K562 (cell line): ENCODE measurements at regions not wholly inside any gene's neighbourhood (a gene's known extent, or its start where the extent isn't known, plus 50 kb on each side); places are given as distances from the start of the nearest gene placed in this dataset.

Source experiments
- ATAC-seq: fragments of 200-7000 bp; cut with Tn5 transposase; 3 replicates; pipeline ENCODE4 v1.9.1; 2020; ENCODE audit warnings: moderate library complexity
- BruUV-seq: library from RNA; stranded (reverse); fragments of 400-500 nt; replicated peaks from 2 replicates; lab custom pipeline; 2021; lab: Mats Ljungman, UMichigan
- CTCF ChIA-PET: fragments of 300-600 bp; formaldehyde crosslinking; extraction: SDS; loops from one replicate; lab custom pipeline; 2021; ENCODE audit warnings: low intra/inter-chr PET ratio; lab: Yijun Ruan, JAX
- POLR2A ChIA-PET: fragments of 300-600, 350-650 bp; sonication (Branson Sonifier 250); formaldehyde crosslinking; extraction: SDS; loops from one replicate; lab custom pipeline; 2021; ENCODE audit warnings: antibody characterized with exemption, inconsistent platforms; lab: Yijun Ruan, JAX
- DNase-seq, 4 experiments: peaks; one replicate each; pipeline versions ENCODE4 v3.0.0 to v3.0.0-alpha.2; 2011 to 2018; ENCODE audit warnings: low spot score in 3 of 4, mixed read lengths in 3 of 4; ENCODE audit errors: extremely low read depth in 1 of 4
- FAIRE-seq: peaks from 2 replicates; lab custom pipeline; 2011; peaks lifted over from hg19 to GRCh38; lab: Jason Lieb, UNC
- H2AFZ ChIP-seq: 2 replicates; pipeline ENCODE4 v1.6.0; 2011; ENCODE audit warnings: low read depth, low read length, control low read depth, inconsistent platforms
- H3K27ac ChIP-seq: fragments of 200-600 bp; 3 replicates; pipeline ENCODE4 v1.8.0; 2011; ENCODE audit warnings: low read depth, mild to moderate bottlenecking, control low read depth, inconsistent platforms, low read length, moderate library complexity, mixed read lengths; ENCODE audit errors: extremely low read depth
- H3K27me3 ChIP-seq, 2 experiments: fragments of 300-600 bp in 1 of 2; 2 replicates in 1 of 2; 3 replicates in 1 of 2; pipeline versions ENCODE4 v1.6.0 to v1.8.0; 2011; ENCODE audit warnings: inconsistent platforms in 2 of 2, low read length in 2 of 2, mild to moderate bottlenecking in 1 of 2, mixed read lengths in 1 of 2, moderate library complexity in 1 of 2; ENCODE audit not compliant: control insufficient read depth in 2 of 2, insufficient read depth in 2 of 2
- H3K36me3 ChIP-seq: fragments of 300-600 bp; 3 replicates; pipeline ENCODE4 v1.8.0; 2011; ENCODE audit warnings: mild to moderate bottlenecking, low read length, inconsistent platforms; ENCODE audit not compliant: control insufficient read depth, insufficient read depth
- H3K4me1 ChIP-seq, 2 experiments: fragments of 200-600 bp in 1 of 2; replicated peaks in 1 of 2; 2 replicates in 1 of 2; 3 replicates in 1 of 2; pipeline versions ENCODE4 v1.5.1 to v1.8.0; 2011; ENCODE audit warnings: inconsistent platforms in 2 of 2, low read length in 2 of 2, mild to moderate bottlenecking in 1 of 2, mixed read lengths in 1 of 2, moderate library complexity in 1 of 2; ENCODE audit not compliant: control insufficient read depth in 2 of 2, insufficient read depth in 2 of 2
- H3K4me2 ChIP-seq: 2 replicates; pipeline ENCODE4 v1.6.1; 2011; ENCODE audit warnings: low read length, control low read depth, inconsistent platforms, mixed read lengths; ENCODE audit not compliant: insufficient read depth
- H3K4me3 ChIP-seq: fragments of 200-600 bp; sonication (generic), shearing (Covaris generic); 2 replicates; pipeline ENCODE4 v1.5.1; 2016; ENCODE audit warnings: control low read depth, inconsistent platforms
- H3K79me2 ChIP-seq: fragments of 200-600 bp; 3 replicates; pipeline ENCODE4 v1.8.0; 2011; ENCODE audit warnings: low read length, inconsistent platforms; ENCODE audit not compliant: control insufficient read depth, insufficient read depth
- H3K9ac ChIP-seq, 2 experiments: 2 replicates each; pipeline versions ENCODE4 v1.6.0 to v1.6.1; 2011; ENCODE audit warnings: low read depth in 2 of 2, low read length in 2 of 2, control low read depth in 1 of 2, inconsistent platforms in 1 of 2, mild to moderate bottlenecking in 1 of 2, mixed read lengths in 1 of 2; ENCODE audit not compliant: insufficient read depth in 1 of 2
- H3K9me1 ChIP-seq: one replicate; pipeline ENCODE4 v1.6.0; 2011; ENCODE audit warnings: inconsistent platforms, mild to moderate bottlenecking, low read length, moderate library complexity; ENCODE audit not compliant: control insufficient read depth, insufficient read depth
- H3K9me3 ChIP-seq: replicated peaks from 2 replicates; pipeline ENCODE4 v1.5.1; 2011; ENCODE audit warnings: low read depth, low read length, inconsistent platforms; ENCODE audit not compliant: control insufficient read depth, insufficient read depth
- H4K20me1 ChIP-seq: replicated peaks from 2 replicates; pipeline ENCODE4 v1.6.1; 2011; ENCODE audit warnings: low read length, inconsistent platforms, mixed read lengths; ENCODE audit not compliant: control insufficient read depth, insufficient read depth
- ERF ChIP-seq: fragments of 450-650 bp; formaldehyde crosslinking; IDR thresholded peaks from 2 replicates; pipeline ENCODE4 v1.4.0; 2020; ENCODE audit warnings: mild to moderate bottlenecking, mixed read lengths
- MCM7 ChIP-seq, 2 experiments: fragments of 450-650 bp; IDR thresholded peaks; 2 replicates each; pipeline ENCODE4 v1.6.1; 2016 to 2018
- NBN ChIP-seq: fragments of 450-650 bp; IDR thresholded peaks from 2 replicates; pipeline ENCODE4 v1.6.1; 2016; ENCODE audit warnings: low read depth, mild to moderate bottlenecking
- U2AF1 ChIP-seq: fragments of 200-400 bp; formaldehyde crosslinking; optimal IDR thresholded peaks from 2 replicates; pipeline ENCODE3; 2017; ENCODE audit warnings: mild to moderate bottlenecking, low read depth, low read length, moderate library complexity
- ZNF764 ChIP-seq: fragments of 250-450 bp; sonication (Bioruptor Pico); IDR thresholded peaks from 2 replicates; pipeline ENCODE4 v1.4.0; 2020; ENCODE audit warnings: low read depth, mild to moderate bottlenecking, moderate library complexity
- ZSCAN29 ChIP-seq: fragments of 450-650 bp; IDR thresholded peaks from 2 replicates; pipeline ENCODE4 v1.6.1; 2017
- WGBS: fragments of 100-300 bp; shearing (Covaris generic); methylation state at CpG from one replicate; pipeline ENCODE4 v1.1.6; 2016; ENCODE audit warnings: low coverage, mixed read lengths; ENCODE audit not compliant: insufficient coverage; ENCODE audit errors: missing lambda C conversion rate; 5-methylcytosine and 5-hydroxymethylcytosine counted together
- in situ Hi-C: fragments of 300-500 bp; cut with MboI; formaldehyde crosslinking; loops from 4 replicates; pipeline ENCODE4 v1.15.0; 2018; ENCODE audit warnings: inconsistent platforms, mixed read lengths
- intact Hi-C: fragments of 100-400 bp; cut with micrococcal nuclease; formaldehyde crosslinking; loops from 2 replicates; pipeline ENCODE4 v1.14.2; 2022
- TF ChIP-seq, protein P1 (sequence below): fragments of 250-450 bp; sonication (Bioruptor Pico); IDR thresholded peaks from 2 replicates; pipeline ENCODE4 v1.5.1; 2021; ENCODE audit warnings: mild to moderate bottlenecking
- TF ChIP-seq, protein P2 (sequence below): fragments of 250-450 bp; sonication (Bioruptor Pico); IDR thresholded peaks from 2 replicates; pipeline ENCODE4 v1.4.0; 2020

DNA sequence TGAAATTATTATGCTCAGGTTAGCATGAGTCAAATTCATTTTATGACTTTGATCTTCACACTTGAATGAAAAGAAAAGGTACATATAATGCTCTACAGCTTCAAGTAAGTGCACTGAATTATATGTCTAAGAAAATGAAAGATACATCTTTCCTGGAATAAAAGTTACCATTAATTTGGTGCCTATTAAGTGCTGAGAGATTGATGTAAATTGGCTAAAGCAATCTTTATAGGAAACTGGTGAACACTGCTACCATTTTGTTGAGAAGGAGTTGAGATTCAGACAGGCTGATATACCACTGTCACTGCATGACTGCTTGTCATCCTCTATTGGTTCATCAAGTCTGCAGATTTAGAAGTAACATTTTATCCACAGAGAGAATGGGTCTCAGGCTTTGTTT is 416.8 kb upstream of the SPRY2 start:
- FAIRE-seq (no peak), ATAC-seq (no peak), DNase-seq (no peak)
- Histone ChIP-seq H3K4me1 (no peaks in the 10 kb centered on the region), H3K79me2 (no peaks in the 10 kb centered on the region), H3K4me3 (no peak overlapping the region), H3K36me3 (no peaks in the 10 kb centered on the region), H3K4me2 (no peak overlapping the region), H3K9ac (no peak overlapping the region), H4K20me1 (no peaks in the 10 kb centered on the region), H3K27ac (no peak overlapping the region), H3K9me1 (no peaks in the 10 kb centered on the region), H3K27me3 (no peaks in the 10 kb centered on the region), H3K9me3 (peaks cover 2% of the 10 kb centered on the region; the same call in 1 of the 2 replicates), H2AFZ (no peak overlapping the region)
- ChIA-PET CTCF (no interaction called here), POLR2A (interaction anchor here (1.5 kb wide), 1 partner anchor 33 kb away, joined by 4 read pairs; no protein-coding TSS in a partner anchor)
- intact Hi-C loops (no loop called here), in situ Hi-C loops (no loop called here)
- TF ChIP-seq, protein P1, sequence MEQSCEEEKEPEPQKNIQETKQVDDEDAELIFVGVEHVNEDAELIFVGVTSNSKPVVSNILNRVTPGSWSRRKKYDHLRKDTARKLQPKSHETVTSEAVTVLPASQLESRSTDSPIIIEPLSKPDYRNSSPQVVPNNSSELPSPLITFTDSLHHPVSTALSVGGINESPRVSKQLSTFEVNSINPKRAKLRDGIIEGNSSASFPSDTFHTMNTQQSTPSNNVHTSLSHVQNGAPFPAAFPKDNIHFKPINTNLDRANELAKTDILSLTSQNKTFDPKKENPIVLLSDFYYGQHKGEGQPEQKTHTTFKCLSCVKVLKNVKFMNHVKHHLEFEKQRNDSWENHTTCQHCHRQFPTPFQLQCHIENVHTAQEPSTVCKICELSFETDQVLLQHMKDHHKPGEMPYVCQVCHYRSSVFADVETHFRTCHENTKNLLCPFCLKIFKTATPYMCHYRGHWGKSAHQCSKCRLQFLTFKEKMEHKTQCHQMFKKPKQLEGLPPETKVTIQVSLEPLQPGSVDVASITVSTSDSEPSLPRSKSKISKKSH (CRISPR knock-in tag), result peak; percentile 3; the same call in 1 of the 2 replicates
- no peak for TF ChIP-seq NBN
- BruUV-seq, result no TSS peak

GRCh38 chr13:80755910-80756309 is 415.0 kb upstream of the SPRY2 start:
- Histone ChIP-seq H3K4me1 (no peaks in the 10 kb centered on the region), H3K9ac (no peak overlapping the region), H3K9me3 (peaks cover 2% of the 10 kb centered on the region; the same call in 1 of the 2 replicates), H3K79me2 (no peaks in the 10 kb centered on the region), H3K27me3 (no peaks in the 10 kb centered on the region), H3K27ac (no peak overlapping the region), H3K9me1 (no peaks in the 10 kb centered on the region), H4K20me1 (no peaks in the 10 kb centered on the region), H3K36me3 (no peaks in the 10 kb centered on the region), H3K4me2 (no peak overlapping the region), H2AFZ (no peak overlapping the region), H3K4me3 (no peak overlapping the region)
- ChIA-PET POLR2A (interaction anchor here (1.8 kb wide), 1 partner anchor 9 kb away, joined by 4 read pairs; no protein-coding TSS in a partner anchor), CTCF (no interaction called here)
- in situ Hi-C loops (no loop called here), intact Hi-C loops (no loop called here)
- WGBS, result 0% methylated on average over 1 of the region's 1 CpG
- DNase-seq (no peak), ATAC-seq (no peak), FAIRE-seq (no peak)
- BruUV-seq, result no TSS peak
- TF ChIP-seq ZSCAN29 (no peak), ERF (CRISPR knock-in tag) (no peak), U2AF1 (no peak), MCM7 (IDR thresholded peaks at IDR 0.05) (no peak), ZNF764 (CRISPR knock-in tag) (no peak)
- TF ChIP-seq, protein P1 (CRISPR knock-in tag), result no peak
- TF ChIP-seq, protein P2, sequence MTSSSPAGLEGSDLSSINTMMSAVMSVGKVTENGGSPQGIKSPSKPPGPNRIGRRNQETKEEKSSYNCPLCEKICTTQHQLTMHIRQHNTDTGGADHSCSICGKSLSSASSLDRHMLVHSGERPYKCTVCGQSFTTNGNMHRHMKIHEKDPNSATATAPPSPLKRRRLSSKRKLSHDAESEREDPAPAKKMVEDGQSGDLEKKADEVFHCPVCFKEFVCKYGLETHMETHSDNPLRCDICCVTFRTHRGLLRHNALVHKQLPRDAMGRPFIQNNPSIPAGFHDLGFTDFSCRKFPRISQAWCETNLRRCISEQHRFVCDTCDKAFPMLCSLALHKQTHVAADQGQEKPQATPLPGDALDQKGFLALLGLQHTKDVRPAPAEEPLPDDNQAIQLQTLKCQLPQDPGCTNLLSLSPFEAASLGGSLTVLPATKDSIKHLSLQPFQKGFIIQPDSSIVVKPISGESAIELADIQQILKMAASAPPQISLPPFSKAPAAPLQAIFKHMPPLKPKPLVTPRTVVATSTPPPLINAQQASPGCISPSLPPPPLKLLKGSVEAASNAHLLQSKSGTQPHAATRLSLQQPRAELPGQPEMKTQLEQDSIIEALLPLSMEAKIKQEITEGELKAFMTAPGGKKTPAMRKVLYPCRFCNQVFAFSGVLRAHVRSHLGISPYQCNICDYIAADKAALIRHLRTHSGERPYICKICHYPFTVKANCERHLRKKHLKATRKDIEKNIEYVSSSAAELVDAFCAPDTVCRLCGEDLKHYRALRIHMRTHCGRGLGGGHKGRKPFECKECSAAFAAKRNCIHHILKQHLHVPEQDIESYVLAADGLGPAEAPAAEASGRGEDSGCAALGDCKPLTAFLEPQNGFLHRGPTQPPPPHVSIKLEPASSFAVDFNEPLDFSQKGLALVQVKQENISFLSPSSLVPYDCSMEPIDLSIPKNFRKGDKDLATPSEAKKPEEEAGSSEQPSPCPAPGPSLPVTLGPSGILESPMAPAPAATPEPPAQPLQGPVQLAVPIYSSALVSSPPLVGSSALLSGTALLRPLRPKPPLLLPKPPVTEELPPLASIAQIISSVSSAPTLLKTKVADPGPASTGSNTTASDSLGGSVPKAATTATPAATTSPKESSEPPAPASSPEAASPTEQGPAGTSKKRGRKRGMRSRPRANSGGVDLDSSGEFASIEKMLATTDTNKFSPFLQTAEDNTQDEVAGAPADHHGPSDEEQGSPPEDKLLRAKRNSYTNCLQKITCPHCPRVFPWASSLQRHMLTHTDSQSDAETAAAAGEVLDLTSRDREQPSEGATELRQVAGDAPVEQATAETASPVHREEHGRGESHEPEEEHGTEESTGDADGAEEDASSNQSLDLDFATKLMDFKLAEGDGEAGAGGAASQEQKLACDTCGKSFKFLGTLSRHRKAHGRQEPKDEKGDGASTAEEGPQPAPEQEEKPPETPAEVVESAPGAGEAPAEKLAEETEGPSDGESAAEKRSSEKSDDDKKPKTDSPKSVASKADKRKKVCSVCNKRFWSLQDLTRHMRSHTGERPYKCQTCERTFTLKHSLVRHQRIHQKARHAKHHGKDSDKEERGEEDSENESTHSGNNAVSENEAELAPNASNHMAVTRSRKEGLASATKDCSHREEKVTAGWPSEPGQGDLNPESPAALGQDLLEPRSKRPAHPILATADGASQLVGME (CRISPR knock-in tag), result no peak
